ENCODE measurements at regions not wholly inside any gene's neighbourhood (a gene's known extent, or its start where the extent isn't known, plus 50 kb on each side); places are given as distances from the start of the nearest gene placed in this dataset.
"Not testable (repeated sequence)": the region's sequence is repeated elsewhere in the genome, so short reads cannot be mapped to it uniquely, and the experiment has no call there.

DNA sequence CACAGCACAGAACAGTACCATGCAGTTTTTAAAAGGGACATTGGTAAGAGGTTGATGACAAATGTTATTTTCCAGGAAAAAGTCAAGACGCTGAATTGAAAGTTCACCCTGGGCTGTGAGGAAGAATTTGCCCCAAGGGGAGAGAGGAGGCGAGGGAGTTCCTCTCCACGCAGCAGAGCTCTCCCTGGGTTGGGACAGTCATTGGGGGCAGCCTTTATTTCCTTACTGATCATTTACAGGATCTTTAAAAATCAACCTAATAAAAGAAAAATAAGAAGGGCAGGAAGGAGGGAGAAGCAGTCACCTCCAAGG, 49.9 kb upstream of the WNT7B start:
- DNase-seq (ENCODE audit: low spot score), result no peak

DNA sequence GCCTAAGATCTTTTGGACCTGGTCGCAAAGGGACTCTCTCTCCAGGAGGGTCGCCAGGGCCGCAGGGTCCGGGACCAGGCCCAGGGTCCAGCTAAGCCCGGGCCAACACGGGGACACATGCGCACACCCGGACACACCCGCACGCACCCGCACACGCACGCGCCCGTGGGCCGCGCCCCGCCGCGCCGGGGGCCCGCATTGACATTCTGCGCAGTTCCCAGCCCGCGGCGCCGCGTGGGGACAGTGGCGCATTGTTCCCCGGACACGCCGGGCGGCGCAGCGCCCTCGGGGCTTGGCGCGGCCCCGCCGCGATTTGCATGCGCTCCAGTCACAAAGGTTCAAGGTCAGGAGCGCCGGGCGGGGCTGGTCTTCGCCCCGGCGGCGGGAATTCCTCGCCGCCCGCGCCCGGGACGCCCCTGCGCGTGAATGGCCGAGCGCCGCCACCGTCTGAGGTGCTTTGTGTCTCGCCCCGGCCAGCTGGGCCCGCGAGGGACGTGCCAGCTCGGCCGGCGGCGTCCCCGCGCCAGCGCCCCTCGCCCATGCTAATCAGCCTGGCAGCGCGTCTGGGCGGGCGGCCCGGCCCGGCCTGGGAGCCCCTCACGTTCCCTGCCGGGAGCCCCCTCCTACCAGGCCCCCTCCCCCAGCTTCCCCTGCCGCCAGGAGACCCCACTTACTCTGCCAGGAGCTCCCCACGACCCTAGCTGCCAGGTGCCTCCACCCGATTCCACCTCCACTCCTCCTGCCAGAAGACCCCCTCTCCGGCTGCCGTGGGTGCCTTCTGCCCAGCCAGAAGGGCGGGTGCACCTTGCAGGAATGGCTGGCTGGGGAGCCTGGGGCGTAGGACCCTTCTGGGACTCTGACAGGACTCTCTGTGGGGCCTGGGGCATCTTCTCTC, 50.5 kb upstream of the WNT7B start:
- DNase-seq (ENCODE audit: low spot score), result peak; percentile 86

DNA sequence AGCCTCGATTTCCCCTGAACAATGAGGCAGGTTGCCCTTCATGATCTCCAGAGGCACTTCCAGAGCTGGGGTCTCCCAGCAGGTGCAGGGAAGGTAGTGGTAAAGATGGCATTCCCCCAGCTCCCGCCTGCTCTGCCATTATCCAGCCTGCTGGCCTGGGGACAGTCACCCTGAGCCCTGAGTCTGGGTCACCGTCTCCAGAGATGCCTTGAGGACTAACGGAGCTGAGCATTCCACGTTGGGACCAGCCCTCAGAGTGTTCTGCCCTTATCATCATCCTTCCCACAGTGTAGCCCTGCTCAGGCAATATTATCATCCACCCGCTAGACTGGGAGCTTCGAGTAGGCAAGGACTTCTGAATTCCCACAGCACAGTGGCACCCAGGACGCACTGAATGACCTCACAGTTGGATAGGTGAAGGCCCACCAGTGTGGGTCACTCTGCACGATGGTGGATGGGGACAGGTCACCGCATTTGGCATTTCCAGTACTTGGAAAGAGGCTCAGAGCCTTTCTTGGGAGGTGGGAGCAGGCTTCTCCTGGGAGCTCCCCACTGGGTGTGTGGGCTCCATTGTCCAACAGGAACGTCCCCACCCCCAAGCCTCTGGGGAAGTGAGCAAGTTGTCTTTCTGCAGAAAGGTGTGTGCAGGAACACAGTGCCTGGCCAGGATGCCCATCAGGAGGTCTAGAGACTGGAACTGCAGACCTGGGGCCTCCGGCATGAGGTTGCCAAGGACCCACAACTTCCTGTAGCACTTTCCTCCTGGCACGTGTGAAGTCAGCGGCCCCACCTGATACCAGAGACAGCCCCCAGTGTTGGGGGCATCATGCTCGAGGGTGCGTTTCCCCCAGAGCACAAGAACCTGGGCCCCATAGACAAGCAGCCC, 51.4 kb upstream of the WNT7B start:
- no peak for DNase-seq (ENCODE audit: low spot score)

DNA sequence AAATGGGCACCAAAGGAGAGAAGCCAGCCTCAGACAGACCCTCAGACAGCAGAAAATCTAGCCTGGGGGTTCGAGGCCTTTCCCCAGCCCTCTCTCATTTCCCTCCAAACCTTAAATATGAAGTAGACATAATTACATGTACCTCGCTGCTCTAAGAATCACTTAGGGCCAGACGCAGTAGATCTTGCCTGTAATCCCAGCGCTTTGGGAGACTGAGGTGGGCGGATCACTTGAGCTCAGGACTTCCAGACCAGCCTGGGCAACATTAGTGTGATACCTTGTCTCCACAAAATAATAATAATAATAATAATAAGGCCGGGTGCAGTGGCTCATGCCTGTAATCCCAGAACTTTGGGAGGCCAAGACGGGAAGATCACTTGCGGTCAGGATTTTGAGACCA, 52.1 kb upstream of the WNT7B start:
- no peak for DNase-seq (ENCODE audit: low spot score)

DNA sequence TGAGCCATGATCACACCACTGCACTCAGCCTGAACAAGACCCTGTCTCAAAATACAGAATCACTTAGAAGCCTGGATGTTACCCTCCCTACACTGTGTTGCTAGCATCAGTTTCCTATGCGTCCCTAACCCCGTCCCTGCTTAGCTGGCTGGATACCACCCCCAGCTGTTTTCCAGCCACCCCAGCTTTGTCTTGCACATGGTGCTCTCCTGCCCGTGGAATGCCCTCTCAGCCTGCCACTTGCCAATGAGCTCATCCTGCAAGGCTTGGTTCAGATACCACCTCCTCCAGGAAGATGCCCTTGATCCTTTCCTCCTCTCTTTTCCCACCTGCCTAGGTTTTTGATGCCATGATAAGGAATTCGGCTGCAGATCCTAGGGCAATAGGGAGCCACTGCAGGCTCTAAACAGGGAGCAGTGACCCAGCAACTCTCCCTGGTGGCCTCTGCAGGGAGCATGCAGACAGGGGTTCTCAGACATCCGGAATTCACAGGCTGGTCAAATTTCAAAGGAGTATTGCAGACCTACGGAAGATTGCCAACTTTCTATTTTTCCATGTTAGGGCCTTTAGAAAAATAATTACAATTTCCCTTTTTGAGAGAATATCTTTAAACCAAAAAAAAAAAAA, 52.7 kb upstream of the WNT7B start:
- DNase-seq (ENCODE audit: low spot score), result no peak

DNA sequence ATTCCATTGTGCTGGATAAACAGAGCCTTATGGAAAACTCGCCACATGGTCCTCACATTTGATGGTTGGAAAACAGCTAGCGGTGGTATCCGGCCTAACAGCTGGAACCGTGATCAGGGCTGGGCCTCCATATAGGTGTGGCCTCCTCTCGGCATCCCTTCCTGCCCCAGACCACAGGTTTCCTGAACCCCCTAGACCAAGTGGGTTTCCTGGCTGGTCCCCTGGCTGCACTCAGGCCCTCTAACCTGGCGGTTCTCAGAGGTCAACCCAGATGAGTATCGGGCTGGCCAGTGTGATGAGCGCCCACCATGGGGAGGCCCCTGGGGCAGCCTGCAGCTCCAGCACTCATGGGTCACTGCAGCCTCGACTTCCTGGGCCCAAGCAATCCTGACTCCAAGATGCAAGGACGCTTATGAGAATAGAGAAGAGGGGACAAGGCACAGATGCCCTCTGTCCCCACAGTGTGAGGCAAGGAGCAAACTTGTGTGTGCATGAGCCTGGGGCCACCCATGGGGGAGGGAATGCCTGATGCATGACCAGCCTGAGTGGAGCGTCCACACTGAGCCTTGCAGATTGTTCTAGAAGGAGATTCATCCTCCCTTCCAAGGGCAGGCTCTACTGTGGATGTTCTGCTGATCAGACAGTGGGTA, 53.4 kb upstream of the WNT7B start:
- no peak for DNase-seq (ENCODE audit: low spot score)

DNA sequence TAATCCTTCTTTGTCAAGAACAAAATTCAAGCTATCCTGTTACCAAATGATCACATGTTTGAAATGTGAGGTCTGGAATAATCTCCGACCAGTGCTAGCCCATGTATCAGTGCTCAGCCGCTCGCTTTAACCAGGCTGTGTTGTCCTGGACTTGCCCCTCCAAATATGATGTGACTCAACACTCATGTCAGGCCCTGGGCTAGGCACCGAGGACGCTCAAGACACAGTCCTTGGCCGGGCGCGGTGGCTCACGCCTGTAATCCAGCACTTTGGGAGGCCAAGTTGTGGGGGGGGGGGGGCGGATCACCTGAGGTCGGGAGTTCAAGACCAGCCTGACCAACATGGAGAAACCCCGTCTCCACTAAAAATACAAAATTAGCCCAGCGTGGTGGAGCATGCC, 54.1 kb upstream of the WNT7B start:
- no peak for DNase-seq (ENCODE audit: low spot score)

DNA sequence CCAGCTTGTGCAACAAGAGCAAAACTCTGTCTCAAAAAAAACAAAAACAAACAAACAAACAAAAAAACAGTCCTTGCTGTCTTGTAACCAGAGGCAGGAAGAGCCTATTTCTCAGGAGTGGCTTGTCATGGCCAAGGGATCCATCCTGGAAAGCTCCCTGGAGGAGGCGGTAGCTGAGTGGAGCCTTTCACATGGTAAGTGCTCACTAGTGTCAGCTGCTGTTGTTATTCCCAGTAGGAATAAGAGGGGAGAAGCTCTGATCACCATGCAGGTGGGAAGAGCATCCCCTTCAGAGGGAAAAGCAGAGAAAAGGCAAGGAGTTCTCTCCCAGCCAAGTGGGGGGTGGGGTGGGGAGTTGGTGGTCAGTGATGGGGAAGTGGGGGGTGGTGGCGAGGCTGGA, 54.6 kb upstream of the WNT7B start:
- no peak for DNase-seq (ENCODE audit: low spot score)

DNA sequence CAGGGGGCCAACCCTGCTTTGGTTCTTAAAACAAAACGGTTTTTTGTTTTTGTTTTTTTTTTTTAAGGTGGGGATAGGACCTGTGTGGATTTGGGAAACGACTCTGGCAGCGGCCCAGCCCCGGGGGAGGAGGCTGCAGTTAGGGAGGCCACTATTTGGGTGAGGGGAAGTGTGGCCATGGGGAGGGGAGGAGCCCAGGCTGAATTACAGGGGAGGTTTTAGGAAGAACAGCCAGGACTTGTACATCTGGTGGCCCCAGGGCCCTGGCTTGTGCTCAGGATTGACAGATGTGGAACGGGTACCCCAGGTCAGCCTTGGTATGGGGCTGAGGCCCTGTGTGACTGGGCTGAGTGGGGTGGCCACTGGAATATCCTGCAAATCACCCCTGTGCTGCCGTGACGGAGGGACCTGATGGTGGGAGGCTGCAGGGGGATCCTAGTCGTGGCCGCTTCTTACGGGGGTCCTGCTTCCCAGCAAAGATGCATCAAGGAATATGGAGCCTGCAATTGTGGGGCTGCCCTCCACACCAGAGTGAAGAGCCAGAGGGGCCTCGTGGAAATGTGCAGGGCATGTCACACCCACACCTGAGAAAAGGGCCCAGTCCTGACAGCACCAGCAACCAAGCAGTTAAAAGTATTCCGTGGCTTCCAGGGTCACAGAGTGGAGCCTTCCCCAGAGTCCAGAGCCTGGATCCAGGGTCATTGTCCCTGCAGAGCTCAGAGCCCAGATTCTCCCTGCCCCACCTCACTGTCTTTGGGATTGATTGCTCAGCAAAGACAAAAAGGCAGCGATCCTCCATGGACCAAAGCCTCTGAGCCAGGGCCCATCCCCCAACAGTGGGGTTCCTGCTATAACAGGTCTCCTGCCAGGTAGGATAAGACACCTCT, 55.2 kb upstream of the WNT7B start:
- no peak for DNase-seq (ENCODE audit: low spot score)

DNA sequence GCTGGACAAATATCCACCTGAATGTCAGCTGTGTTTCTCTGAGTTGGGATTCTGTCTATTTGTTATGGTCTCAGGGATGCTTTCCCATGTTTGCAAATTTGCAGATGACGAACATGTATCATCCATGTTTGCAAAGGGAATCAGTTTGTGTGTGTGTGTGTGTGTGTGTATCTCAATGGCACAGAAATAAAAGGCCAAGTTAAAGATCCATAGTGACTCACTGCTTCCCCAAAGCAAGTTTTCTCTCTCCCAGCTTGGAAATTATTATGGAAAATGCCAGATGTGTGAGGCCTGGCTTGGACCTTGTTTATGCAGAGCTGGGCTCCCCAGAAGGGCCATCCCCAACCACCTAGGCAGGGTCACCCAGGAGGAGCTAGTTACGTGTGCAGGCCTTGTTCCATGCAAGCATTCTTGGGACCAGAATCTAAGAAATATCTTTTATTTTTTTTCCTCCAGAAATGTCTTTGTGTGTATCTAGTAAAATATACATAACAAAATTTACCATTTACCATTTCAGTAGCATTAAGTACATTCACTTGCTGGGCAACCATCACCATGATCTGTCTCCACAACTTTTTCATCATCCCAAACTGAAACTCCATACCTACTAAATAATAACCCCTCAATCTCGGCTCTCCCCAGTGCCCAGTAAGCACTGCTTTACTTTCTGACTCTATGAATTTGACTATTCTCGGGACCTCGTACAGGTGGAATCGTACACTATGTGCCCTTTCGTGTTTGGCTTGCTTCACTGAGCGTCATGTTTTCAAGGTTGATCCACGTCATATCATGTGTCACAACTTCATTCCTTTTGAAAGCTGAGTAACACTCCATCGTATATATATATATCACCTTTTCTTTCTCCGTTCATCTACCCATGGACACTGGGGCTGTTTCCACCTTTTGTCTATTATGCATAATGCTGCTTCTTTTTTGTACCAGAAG, 56.6 kb upstream of the WNT7B start:
- no peak for DNase-seq (ENCODE audit: low spot score)

DNA sequence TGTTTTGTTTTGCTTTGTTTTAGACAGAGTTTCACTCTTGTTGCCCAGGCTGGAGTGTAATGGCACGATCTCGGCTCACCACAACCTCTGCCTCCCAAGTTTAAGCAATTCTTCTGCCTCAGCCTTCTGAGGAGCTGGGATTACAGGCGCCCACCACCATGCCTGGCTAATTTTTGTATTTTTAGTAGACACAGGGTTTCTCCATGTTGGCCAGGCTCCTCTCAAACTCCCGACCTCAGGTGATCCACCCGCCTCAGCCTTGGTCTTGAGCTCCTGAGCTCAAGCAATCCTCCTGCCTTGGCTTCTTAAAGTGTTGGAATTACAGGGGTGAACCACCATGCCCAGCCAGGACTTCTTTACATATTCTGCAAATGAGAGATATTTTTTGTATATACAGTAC, 57.5 kb upstream of the WNT7B start:
- DNase-seq (ENCODE audit: low spot score), result not testable (repeated sequence)

DNA sequence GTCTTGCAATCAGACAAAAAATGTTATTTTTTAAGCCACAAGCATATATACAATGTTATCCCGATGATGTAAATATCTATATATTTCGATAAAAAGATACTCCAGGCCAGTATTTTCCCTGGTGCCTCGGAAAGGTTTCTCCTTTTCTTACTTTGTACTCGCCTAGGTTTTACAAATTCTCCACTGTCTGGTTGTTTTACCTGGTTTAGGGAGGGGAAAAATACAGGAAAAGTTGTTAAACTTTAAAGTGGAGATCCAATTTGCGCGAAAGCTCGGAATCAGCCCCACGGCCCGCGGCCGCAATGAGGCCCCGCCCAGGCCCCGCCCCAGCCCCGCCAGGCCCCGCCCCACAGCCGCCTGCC, 58.4 kb upstream of the WNT7B start:
- no peak for DNase-seq (ENCODE audit: low spot score)

DNA sequence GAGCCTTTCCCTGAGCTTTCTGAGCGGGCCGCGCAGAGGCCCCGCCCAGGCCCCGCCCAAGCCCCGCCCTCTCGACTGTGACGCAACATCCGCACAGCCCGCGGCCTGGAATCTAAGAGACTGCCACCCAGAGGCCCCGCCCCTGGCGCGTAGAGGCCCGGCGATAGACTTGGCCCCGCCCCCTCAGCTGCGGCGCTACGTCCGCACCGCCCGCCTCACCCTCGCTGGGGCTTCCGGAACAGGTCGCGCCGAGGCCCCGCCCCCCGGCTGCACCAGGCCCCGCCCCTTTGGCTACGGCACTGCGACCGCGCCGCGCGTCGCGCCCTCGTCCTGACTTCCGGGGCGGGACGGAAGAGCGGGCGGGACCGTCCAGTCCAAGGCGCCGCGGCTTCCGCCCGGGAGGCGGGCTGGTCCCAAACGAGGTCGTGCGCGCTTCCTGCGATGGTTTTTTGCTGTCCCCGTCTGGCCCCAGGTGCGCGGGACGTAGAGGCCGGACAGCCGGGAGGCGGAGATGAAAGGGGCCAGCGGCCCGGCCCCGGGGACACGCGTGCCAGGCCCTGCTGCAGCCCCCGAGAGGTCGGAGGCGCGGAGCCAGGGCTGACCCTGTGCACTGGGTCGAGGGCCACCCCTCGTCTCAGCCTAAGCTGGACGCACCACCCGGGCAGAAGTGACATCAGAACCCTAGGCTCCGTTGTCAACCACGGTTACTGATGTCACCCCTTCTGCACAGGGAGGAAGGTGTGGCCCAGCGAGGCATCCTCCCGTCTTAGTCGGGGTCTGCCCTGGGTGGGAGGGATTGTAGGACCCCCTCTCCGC, 59.0 kb upstream of the WNT7B start:
- DNase-seq (ENCODE audit: low spot score), result peak; percentile 100

DNA sequence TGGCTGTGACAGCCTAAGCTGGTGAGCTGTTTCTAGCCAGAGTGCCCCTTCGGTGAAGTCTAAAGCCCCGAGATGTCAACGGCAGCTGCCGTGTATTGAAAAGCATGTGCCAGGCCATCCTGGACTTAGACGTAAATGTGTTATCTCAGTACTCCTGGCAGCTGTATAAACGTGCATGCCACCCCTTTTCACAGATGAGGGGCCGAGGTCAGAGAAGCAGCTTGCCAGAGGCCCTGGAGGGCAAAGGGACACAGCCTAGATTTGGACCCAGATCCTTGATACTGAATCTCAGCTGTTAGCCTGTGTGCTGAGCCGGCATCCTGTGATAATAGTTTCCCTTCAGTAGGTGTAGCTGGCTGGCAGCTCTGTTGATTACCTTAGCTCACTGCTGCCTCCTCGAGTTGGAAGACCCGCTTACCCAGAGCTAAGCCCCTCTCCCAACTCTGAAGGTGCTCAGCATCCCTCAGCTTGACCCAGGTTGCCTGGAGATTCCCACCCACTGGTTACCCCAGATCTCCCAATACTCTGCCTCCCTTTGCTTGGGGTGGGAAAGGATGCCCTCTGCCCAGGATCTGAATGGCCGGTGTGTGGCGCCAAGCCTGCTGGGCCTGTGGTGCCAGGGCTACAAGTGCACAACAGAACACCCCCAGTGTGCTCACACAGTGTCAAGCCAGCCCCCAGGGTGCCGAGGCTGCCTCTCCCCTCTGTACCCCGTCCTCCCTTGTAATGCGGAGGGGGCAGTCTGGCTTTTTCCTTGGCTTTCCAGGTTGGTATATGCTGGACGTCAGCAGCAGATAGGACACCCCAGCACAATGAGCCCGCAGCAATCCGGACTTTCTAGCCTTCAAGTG, 59.8 kb upstream of the WNT7B start:
- DNase-seq (ENCODE audit: low spot score), result no peak

DNA sequence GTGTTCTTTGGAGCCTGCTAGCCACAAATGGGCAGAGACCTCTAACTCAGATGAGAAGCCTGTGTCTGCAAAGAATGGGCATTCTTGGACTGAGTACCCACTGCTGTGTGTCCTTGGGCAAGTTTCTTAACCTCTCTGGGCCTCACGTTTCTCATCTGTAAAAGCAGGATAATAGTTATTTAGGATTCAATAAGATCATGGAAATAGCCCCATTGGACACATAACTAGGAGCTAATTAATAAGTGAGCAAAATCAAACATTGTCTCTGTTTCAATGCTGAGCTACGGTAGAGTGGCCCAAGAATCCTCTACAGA, 61.2 kb upstream of the WNT7B start:
- DNase-seq (ENCODE audit: low spot score), result no peak

DNA sequence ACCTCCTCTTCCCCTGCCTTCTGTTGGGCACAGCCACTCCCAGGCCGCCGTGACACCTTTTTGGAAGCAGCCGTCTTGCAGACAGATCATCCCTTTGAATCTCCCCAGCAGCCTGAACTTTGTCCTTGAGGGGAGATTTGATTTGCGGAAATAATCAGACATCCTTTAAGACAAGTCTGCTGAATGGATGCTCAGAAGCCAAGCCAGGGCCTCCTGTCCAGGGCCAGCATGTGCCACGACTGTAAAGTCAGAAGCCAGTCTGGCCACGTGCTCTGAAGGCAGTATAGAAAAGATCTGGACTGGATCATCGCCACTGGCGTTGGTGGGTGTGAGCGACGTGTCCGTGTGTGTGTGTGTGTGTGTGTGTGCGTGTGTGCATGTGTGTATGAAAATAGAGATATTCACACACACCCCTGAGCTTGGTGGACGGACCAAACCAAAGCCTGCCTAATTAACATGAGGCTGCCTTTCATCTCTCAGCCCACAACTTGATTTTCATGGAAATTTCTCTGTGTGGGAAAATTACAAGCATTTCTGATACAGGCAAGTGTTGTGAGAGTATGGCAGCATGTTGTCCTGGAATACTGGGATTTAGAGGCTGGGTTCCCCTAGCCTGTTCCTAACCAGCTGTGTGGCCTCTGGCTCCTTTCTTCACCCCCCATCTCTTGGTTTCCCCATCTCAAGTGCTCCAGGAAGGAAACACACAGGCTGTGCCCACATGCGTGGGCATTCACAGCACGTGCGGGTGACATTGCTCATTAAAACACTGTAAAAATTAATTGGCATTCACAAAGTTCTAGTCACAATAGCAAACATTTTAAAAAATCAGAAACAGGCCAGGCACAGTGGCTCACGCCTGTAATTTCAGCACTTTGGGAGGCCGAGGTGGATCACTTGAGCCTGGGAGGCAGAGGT, 61.8 kb upstream of the WNT7B start:
- no peak for DNase-seq (ENCODE audit: low spot score)

DNA sequence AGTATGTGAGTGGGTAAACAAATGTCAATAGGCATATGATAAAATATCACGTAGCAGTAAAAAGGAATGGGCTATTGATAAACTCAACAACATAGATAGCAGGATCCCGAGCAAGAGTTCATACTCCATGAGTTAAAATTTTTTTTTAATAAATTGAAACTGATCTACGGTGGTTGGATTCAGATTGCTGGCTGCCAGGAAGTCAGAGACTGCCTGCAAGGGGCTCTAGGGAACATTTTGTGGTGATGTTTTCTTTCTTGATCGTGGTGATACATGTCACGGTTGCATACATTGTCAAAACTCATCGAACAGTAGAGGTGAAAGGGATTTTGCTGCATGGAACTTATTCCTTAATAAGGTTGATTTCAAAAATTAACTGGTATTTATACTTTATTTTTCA, 62.6 kb upstream of the WNT7B start:
- no peak for DNase-seq (ENCODE audit: low spot score)
